Heart right ventricle (tissue), 16 donors: ENCODE measurements at regions not wholly inside any gene's neighbourhood (a gene's known extent, or its start where the extent isn't known, plus 50 kb on each side); places are given as distances from the start of the nearest gene placed in this dataset.

Experiments used
- ATAC-seq, 8 donors: fragments of 200-7000 bp; cut with Tn5 transposase; one replicate each; pipeline ENCODE4 v1.9.1; 2020; ENCODE audit warnings: mild to moderate bottlenecking in 8 of 8, moderate library complexity in 8 of 8, moderate number of reproducible peaks in 1 of 8
- DNase-seq, 2 donors: peaks; one replicate each; pipeline ENCODE4 v3.0.0-alpha.2; 2020
- H3K27ac ChIP-seq, 10 donors: fragments of 200-600 bp; sonication (generic) in 2 of 10; one replicate each; pipeline versions ENCODE4 v1.5.0 to v1.8.0; 2020 to 2022; ENCODE audit warnings: mild to moderate bottlenecking in 3 of 10
- H3K27me3 ChIP-seq, 7 donors: fragments of 200-600 bp; one replicate each; pipeline ENCODE4 v1.8.0; 2021 to 2022; ENCODE audit warnings: mild to moderate bottlenecking in 2 of 7
- H3K36me3 ChIP-seq, 9 donors: fragments of 200-600 bp; sonication (generic) in 1 of 9; one replicate each; pipeline versions ENCODE4 v1.5.0 to v1.8.0; 2020 to 2022; ENCODE audit warnings: mild to moderate bottlenecking in 2 of 9
- H3K4me1 ChIP-seq, 9 donors: fragments of 200-600 bp; sonication (generic) in 1 of 9; one replicate each; pipeline versions ENCODE4 v1.5.0 to v1.8.0; 2020 to 2022; ENCODE audit warnings: mild to moderate bottlenecking in 4 of 9
- H3K4me3 ChIP-seq, 10 donors: fragments of 200-600 bp; sonication (generic) in 2 of 10; one replicate each; pipeline versions ENCODE4 v1.5.0 to v1.8.0; 2020 to 2022; ENCODE audit warnings: mild to moderate bottlenecking in 7 of 10, moderate library complexity in 2 of 10
- H3K9me3 ChIP-seq, 11 donors: fragments of 200-600 bp in 10 of 11; sonication (generic) in 2 of 11; one replicate each; pipeline versions ENCODE4 v1.5.0 to v1.8.0; 2013 to 2022; ENCODE audit warnings: mild to moderate bottlenecking in 2 of 11, control low read depth in 1 of 11, moderate library complexity in 1 of 11
- WGBS, 2 donors: extraction: QIAGEN DNeasy Blood & Tissue Kit; methylation state at CpG; one replicate each; pipeline ENCODE4 v1.1.7; 2013; ENCODE audit warnings: inconsistent platforms in 1 of 2; 5-methylcytosine and 5-hydroxymethylcytosine counted together
- intact Hi-C, 10 donors: fragments of 100-400 bp; cut with DNase I; formaldehyde crosslinking; loops; one replicate each; pipeline versions ENCODE4 v1.11.1 to v1.14.2; 2022
- TF ChIP-seq, protein P1 (sequence below), 9 donors: fragments of 200-600 bp; sonication (generic) in 2 of 9; IDR thresholded peaks; one replicate each; pipeline versions ENCODE4 v1.5.0 to v1.8.0; 2021 to 2022; ENCODE audit warnings: antibody characterized with exemption in 9 of 9, mild to moderate bottlenecking in 5 of 9, moderate library complexity in 1 of 9
- donor health status: Arrhythmogenic right ventricular cardiomyopathy.
- donor health status: ischemic (EF 13 %, LVEDD 7.1; RV severe dilation, severe dysfunction).
- donor health status: healthy with polysubstance abuse.
- donor health status: DM: no; HTN: yes; CAD: no.
- donor health status: DM: no; HTN: no; CAD: no.
- donor health status: ischemic (EF 25% LVEDD 6.9; RV normal size, moderate dysfunction).
- donor health status: ischemic (EF 25% LVEDD 5.7; RV mildly dilated, moderate dysfunction).
- donor health status: healthy.
- donor health status: DM: yes; HTN: yes; CAD: no.
- donor health status: Ischemic cardiomyopathy.
- donor health status: ischemic (EF 35%, LVEDD 5.7; RV mildly dilated, moderate dysfunction).
- donor health status: nonischemic (EF 11% LVEDD 7.7; RV severe dilation, severe dysfunction).
- donor health status: DM: yes; HTN: yes; CAD: no.
- donor health status: PGD.
- donor health status: ischemic (EF 29% LVEDD 5.4; RV normal size, mild dysfunction).
- donor health status: nonischemic (EF 23%, LVEDD 6.1; RV moderate dilation, normal function).

GRCh38 chr5:173833196-173833985 is 54.8 kb upstream of the CPEB4 start:
- ATAC-seq, result peak in 6 of 8 donors; percentile 24 to 54 (median 42)
- WGBS, 2 donors, result 48 to 58% methylated on average over 13 of the region's 13 CpGs

GRCh38 chr5:173834071-173834771 is 53.9 kb upstream of the CPEB4 start:
- no peaks in the 10 kb centered on the region for H3K27me3 ChIP-seq
- H3K4me1 ChIP-seq, result peaks cover 0 to 61% (median 2%) of the 10 kb centered on the region in 9 donors
- no peak for DNase-seq
- intact Hi-C loops, result no loop called here
- ATAC-seq, result no peak
- no peaks in the 10 kb centered on the region for H3K36me3 ChIP-seq
- TF ChIP-seq, protein P1, sequence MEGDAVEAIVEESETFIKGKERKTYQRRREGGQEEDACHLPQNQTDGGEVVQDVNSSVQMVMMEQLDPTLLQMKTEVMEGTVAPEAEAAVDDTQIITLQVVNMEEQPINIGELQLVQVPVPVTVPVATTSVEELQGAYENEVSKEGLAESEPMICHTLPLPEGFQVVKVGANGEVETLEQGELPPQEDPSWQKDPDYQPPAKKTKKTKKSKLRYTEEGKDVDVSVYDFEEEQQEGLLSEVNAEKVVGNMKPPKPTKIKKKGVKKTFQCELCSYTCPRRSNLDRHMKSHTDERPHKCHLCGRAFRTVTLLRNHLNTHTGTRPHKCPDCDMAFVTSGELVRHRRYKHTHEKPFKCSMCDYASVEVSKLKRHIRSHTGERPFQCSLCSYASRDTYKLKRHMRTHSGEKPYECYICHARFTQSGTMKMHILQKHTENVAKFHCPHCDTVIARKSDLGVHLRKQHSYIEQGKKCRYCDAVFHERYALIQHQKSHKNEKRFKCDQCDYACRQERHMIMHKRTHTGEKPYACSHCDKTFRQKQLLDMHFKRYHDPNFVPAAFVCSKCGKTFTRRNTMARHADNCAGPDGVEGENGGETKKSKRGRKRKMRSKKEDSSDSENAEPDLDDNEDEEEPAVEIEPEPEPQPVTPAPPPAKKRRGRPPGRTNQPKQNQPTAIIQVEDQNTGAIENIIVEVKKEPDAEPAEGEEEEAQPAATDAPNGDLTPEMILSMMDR (IDR thresholded peaks at IDR 0.05), result no peak
- no peak overlapping the region for H3K4me3 ChIP-seq
- H3K27ac ChIP-seq, result peak overlapping the region in 3 of 10 donors; percentile 7 to 80 (median 9)
- no peaks in the 10 kb centered on the region for H3K9me3 ChIP-seq
- 68 to 80% methylated on average over 7 of the region's 7 CpGs for WGBS, 2 donors

More at GRCh38 chr5:173833196-173833985, 54.8 kb upstream of the CPEB4 start:
- H3K27me3 ChIP-seq, result no peaks in the 10 kb centered on the region
- intact Hi-C loops, result loop anchor here in 1 of 10 donors (2.0 kb wide), 1 partner anchor 41 kb away; no protein-coding TSS in a partner anchor
- H3K9me3 ChIP-seq, result no peaks in the 10 kb centered on the region
- peaks cover 0 to 61% (median 2%) of the 10 kb centered on the region in 9 donors for H3K4me1 ChIP-seq
- TF ChIP-seq, protein P1 (IDR thresholded peaks at IDR 0.05), result no peak
- no peaks in the 10 kb centered on the region for H3K36me3 ChIP-seq
- no peak for DNase-seq
- no peak overlapping the region for H3K4me3 ChIP-seq
- peak overlapping the region in 3 of 10 donors; percentile 7 to 80 (median 9) for H3K27ac ChIP-seq

DNA sequence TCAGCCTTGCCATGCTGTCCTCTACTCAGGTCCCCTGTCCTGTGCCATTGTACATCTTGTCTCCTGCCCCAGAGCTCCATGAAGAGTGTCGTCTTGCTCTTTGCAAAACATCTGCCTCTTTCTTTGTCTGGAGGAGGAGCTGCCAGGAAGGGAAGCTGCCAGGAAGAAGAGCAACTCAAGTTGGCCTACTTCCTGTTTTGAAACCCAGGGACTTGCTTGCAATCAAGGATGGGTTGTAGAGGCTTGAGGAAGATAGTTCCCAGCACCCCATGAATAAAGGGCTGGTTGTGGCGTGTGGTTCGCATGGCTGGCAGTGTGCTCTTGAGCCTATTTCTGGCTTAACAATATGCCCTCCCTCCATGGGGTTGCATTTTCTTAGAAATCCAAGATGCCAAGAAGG is 53.0 kb upstream of the CPEB4 start:
- Histone ChIP-seq H3K27ac (peak overlapping the region in 1 of 10 donors; percentile 80), H3K4me1 (peaks cover 0 to 53% (median 2%) of the 10 kb centered on the region in 9 donors), H3K36me3 (no peaks in the 10 kb centered on the region), H3K9me3 (no peaks in the 10 kb centered on the region), H3K4me3 (no peak overlapping the region), H3K27me3 (no peaks in the 10 kb centered on the region)
- WGBS, 2 donors, result 85 to 89% methylated on average over 3 of the region's 3 CpGs
- DNase-seq (no peak), ATAC-seq (peak in 4 of 8 donors; percentile 36 to 68 (median 50))
- TF ChIP-seq, protein P1 (IDR thresholded peaks at IDR 0.05), result no peak
- intact Hi-C loops, result no loop called here

DNA sequence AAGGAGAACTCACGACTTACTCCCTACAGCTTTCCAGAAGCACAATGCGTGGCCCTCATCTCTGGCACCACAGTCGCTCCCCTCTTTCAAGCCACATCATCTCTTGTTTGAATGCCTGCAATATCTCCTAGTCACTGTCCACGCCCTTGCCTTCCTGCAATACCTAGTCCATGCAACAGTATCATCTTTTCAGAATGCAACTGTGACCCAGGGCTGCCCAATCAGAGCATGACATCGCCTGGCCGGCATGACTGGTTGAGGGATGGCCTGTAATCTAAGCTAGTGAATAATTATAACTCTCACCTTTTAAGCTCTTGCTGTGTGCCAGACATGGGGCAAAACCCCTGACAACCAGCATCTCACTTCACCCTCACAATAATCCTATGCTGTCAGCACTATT is 52.5 kb upstream of the CPEB4 start:
- WGBS, 2 donors, result 74 to 75% methylated on average over 6 of the region's 6 CpGs
- intact Hi-C loops, result no loop called here
- ATAC-seq (peak in 3 of 8 donors; percentile 35 to 67 (median 55)), DNase-seq (no peak)
- H3K4me3 ChIP-seq, result no peak overlapping the region
- H3K9me3 ChIP-seq, result no peaks in the 10 kb centered on the region
- no peaks in the 10 kb centered on the region for H3K36me3 ChIP-seq
- TF ChIP-seq, protein P1 (IDR thresholded peaks at IDR 0.05), result no peak
- peak overlapping the region in 1 of 10 donors; percentile 80 for H3K27ac ChIP-seq
- no peaks in the 10 kb centered on the region for H3K27me3 ChIP-seq
- peaks cover 0 to 47% (median 2%) of the 10 kb centered on the region in 9 donors for H3K4me1 ChIP-seq
